GM10266 (cell line): ENCODE measurements at regions not wholly inside any gene's neighbourhood (a gene's known extent, or its start where the extent isn't known, plus 50 kb on each side); places are given as distances from the start of the nearest gene placed in this dataset.
"Not testable (repeated sequence)": the region's sequence is repeated elsewhere in the genome, so short reads cannot be mapped to it uniquely, and the experiment has no call there.

ENCODE experiments used
- DNase-seq: peaks from one replicate; pipeline ENCODE4 v3.0.0; 2012; ENCODE audit errors: extremely low spot score
- CTCF ChIP-seq: IDR thresholded peaks from 2 replicates; pipeline ENCODE4 v1.5.1; 2012; ENCODE audit warnings: mild to moderate bottlenecking, low read depth; ENCODE audit not compliant: control insufficient read depth, insufficient read depth; ENCODE audit errors: missing control alignments

DNA sequence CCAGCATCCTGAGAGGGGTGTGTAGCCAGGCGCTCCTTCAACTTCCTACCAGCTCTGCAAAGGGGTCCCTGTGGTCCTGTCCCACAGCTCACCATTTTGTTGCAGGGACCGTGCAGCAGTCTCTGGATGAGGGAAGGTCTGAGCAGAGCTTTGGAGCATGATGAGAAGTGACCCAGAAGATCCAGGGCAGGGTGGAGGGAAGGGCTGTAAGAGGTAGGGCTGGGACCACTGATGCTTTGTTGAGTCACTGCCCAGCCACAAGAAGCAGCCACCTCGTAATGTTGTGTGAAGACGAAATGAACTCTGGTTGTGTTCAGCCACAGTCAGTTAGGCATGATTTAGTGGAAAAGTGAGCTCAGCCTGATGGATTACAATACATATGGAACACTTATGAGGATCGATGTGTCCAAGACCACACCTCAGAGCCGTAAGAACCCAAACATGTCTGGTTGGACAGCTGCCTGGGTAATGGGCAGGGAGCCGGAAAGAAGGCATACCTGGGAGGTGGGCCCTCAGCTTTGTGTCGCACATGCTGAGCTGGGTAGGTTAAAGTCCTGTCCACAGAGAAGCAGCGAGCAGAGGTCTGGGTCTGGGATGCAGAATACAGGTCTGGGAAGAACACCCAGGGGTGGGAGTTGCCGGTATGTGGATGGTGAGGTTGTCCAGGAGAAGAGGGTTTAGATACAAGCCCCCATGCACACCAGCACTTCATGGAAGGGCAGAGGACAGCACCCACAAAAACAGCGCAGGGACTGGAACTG lies 250.1 kb downstream of the GADD45G start:
- TF ChIP-seq CTCF = no peak

GRCh38 chr9:89856296-89856695 lies 251.5 kb downstream of the GADD45G start:
- not testable (repeated sequence) for DNase-seq

More for the DNA sequence above, 250.1 kb downstream of the GADD45G start:
- DNase-seq = no peak

GRCh38 chr9:89856950-89857349 lies 252.1 kb downstream of the GADD45G start:
- not testable (repeated sequence) for DNase-seq

DNA sequence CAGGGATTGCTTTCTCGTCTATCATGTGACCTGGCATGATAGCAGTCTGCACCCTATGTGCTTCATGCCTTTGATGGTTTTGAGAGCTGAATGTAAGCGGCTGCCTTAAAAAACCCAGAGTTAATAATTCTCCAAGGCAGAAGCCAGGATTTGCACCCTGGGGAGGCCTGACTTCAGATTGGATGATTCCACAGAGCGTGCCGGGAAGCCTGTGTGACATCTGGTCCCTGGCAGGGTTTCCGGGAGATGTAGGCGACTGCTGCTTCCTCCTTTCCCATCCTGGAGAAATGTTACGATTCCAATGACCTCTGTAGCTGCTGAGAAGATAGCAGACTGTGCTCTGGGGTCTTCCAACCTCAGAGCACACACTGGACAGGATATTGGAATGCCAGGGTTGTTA lies 255.0 kb downstream of the GADD45G start:
- not testable (repeated sequence) for DNase-seq

GRCh38 chr9:89861371-89861770 lies 256.6 kb downstream of the GADD45G start:
- not testable (repeated sequence) for DNase-seq

DNA sequence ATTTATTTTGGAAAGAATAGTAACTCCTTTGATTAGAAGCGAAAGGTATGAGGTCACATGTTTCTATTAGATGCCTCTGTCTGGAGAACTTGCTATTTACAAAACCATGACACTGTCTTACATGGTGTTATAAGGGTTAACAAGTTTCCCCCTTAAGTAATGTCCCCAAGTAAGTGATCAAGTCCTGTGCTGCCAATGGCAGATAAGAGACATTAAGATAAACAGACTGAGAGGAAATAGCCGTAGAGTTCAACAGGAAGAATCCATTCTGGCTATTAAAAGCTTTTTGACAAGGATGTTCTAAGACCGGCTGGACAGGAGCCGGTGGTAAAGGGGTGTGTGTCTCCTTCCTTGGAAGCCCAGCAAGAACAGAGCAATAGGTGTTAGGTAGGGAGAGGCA lies 257.5 kb downstream of the GADD45G start:
- TF ChIP-seq CTCF = no peak
- DNase-seq = no peak

DNA sequence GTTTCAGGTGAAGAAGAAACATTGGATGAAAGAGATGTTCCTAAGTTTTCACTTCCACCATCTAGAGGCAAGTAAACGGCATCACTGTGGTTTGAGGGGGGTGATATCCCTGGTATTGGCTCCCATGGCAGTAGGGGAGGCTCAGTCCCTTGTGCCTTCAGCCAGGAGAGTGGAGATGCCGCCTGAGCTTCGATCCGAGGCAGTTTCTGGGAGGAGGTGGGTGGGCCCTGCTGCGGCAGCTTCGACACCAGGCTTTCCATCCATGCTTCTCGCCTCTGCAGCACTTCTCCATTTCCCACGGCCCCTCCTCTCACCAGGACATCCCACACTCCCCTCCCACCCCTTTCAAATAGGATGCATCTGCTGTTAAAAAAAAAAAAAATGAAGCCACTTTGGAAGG lies 258.3 kb downstream of the GADD45G start:
- no peak for TF ChIP-seq CTCF
- DNase-seq = no peak

DNA sequence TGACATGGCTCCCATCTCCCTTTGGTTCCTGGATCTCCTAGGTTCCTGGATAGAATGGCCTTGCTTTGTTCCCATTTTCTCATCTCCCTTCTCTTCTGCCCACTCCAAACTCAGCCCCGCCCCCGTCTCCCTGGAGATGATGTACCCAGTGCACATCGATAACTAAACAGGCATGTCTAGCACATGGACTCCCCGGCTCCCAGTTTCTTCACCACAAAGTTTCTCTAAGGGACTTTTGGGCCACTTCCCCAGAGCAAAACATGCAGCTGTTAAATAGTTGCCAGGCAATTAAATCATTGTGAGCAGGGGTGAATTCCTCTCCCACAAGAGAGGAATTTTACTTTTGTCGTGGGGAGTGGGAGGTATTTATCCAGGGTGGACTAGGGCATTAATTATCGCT lies 259.0 kb downstream of the GADD45G start:
- no peak for TF ChIP-seq CTCF
- DNase-seq = no peak

DNA sequence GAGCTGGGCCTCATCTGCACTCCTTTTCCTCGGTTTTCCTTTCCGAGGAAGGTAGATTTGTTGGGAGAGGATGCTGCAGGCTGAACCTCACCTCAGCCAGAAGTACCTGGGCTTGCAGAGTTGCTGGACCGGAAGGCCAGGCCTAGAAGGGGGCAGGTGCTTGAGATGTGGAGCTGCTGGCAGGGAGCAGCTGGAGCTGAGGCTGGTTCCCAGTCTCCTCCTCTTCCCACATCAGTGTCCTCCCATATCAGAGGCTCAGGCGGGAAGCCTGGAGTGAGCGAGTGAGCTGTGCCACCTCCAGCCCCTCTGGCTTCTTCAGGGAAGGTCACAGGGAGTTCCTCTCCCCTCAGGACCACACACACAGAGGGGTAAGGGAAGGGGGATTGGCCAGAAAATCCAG lies 259.4 kb downstream of the GADD45G start:
- TF ChIP-seq CTCF = no peak
- DNase-seq = no peak
